ENCODE measurements at regions not wholly inside any gene's neighbourhood (a gene's known extent, or its start where the extent isn't known, plus 50 kb on each side); places are given as distances from the start of the nearest gene placed in this dataset.
"Not testable (repeated sequence)": the region's sequence is repeated elsewhere in the genome, so short reads cannot be mapped to it uniquely, and the experiment has no call there.

DNA sequence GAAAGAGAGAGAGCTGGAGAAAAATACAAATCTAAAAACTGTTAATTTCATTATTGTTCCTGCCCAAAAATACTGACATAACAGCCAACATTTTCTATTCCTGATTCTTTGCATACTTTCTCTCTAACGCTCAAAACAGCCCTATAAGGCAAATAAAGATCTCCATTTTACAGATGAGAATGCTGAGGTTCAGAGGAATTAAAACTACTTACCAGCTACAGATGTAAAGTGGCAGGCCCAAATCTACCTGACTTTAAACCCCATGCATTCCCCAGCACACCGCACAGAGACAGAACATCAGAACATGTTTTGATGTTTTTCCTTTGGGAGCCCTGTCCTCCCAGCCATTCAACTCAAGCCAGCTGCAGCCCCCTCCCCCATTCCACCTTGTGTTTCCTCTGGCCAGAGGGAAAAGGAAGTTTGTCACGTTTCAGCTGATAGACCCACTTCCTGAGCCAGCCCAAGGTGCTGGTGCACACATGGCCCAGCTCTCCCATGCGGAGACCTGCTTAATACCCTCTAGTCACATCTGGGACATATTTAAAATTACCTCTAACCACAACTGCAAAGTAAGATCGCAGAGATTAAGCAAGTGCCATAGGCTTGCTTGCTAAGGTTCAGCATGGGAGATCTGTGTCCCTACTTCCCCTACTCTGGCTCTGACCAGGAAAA, 133.1 kb upstream of the NFIA start:
- no peak for DNase-seq

DNA sequence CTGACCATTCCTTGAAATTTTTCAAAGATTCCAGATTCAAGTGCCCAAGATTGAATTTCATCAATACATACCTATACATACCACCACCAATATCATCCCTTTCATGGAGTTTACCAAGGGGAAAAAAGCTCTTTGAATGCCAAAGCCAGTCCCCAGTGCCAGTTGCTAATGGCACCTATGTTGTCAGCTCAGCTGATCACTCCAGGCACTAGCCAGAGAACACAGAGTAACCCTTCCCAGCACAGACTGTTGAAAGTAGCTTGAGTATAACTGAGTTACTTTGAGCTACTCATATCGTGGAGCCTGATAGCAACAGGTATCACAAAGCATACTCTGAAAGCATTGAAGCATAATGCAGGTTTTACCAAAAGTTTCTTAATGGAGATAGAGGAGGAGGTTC, 133.9 kb upstream of the NFIA start:
- DNase-seq = no peak

DNA sequence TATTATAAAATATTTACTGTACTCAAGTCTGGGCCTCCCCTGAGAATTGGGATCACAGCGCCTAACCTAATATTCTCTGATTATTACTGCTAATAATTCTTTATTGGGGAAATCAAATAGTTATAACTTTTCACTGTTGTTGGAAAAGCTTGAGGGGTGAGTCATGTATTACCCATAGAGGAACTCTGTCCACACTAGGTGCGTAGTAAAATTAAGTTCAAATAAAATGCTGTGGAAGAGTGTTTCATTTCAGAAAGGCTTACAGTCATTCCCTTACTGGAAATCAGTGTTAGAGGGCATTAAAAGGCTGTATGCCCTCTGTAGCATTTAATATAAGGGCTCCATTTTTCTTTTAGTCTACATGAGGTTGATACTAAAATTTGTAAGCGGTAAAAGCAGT, 135.0 kb upstream of the NFIA start:
- DNase-seq = no peak

DNA sequence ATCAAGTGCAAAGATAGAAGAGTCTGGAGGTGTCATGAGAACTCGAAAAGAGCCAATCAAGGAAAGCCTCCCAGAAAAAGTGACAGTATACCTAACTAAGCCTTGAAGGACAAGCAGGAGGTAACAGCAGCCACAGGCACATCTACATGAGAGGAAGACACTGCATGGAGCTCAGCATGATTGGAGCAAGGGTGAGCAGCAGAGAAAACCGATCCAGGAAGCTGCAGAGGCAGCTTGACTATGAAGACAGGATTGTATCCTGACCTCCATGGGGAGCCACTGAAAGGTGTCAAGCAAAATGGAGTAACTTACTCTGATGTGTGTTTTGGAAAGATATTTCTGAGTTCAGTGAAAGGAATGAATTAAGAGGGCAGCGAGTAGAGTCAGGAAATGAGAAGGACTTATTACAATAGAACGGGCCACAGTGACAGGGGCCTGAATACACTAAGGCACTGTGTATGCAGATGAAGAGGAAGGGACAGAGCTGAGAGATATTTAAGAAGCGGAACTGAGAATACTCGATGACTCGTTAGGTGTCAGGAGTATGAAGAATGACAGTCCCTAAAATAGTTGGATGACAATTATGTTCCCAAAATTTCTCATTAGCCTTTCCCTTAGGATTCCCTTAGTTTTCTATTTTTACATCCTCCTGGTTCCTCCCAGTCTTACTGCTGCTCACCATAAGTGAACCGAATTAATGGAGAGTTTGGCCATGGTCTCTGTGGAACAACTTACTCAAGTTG, 139.3 kb upstream of the NFIA start:
- no peak for DNase-seq

DNA sequence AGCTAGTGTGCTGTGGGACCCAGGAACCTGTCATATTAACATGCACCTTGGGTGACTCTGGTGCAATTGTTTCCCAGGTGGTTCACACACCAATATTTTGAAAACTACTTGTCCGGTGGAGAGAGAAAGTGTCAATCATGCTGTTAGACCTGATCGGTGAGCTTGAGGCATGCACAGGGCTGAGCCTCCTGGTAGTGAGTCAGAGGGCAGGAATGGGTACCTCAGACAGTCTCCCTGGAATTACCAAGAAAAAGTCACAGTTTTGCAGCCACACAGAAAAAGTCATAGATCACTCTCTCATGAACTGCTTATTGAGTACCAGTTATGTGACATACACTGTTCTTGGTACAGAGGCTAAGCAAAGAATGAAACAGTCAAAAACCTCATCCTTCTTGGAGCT, 140.1 kb upstream of the NFIA start:
- no peak for DNase-seq

DNA sequence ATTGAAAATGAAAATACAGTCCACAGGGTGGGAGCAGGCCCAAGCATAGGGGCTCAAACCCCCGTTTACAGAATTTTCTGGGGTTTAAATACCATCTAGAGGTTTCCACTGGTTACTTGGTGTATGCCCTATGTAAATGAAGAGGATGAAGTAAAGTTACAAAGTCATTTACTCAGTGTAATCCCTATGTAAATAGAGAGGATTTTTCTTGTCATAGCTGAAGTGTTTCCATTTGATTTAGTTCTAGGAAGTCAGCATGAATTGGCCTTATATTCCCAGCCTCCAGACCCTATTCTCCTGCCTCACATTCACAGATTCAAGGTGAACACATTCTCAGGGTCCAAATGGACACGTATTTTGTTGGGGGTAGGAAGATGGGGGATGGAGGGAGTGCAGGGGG, 141.7 kb upstream of the NFIA start:
- not testable (repeated sequence) for DNase-seq

DNA sequence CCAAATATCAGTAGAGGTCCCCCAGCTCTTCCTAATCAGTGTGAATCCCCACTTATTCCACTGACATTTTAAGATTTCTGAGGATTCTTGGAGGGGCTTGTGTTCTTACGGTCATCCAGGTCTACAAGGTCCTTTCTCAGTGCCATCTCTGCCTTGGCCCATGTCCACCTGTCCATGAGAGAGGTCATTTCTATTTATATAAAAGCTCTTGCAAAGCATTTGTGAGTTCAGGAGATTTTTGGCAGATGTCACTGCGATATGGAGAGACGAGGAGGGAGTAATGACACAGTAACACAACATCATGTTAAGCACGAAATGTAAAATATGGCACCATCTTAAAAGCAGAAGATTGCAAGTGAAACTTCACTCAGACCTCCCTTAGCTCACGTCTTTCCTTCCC, 144.6 kb upstream of the NFIA start:
- DNase-seq = no peak

DNA sequence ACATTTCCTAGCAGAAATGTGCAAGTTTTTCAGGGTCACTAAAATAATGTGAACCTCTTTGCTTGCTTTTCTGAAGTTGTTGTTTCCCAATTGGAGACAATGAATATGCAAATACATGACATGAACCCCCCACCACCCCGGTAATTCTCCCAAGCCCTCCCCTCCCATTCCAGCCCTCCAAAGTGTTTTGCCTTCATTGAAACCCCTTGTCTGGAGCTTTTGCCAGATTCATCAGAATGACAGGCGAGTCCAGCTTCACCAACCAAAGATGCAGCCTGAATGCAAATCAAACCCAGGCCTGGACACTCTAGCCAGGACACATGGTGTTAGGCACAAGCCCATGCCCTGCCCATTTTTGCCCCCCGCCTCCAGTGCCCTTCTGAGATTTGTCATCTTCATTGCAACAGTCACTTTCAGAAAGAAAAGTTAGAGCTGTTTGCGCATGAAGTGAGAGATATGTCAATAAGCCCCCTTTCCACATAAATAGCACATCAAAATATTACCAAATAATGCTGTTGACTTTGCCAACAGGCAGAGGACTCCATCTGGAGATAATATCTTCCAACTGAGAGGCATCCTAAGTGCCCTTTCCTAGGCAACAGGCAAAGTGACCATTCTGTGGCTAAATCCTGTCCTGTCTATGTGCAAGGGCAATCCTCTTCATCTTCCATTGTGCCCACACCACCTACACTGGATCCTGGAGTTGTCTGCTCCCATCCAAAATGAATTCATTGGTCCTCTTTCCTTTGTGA, 145.6 kb upstream of the NFIA start:
- no peak for DNase-seq

DNA sequence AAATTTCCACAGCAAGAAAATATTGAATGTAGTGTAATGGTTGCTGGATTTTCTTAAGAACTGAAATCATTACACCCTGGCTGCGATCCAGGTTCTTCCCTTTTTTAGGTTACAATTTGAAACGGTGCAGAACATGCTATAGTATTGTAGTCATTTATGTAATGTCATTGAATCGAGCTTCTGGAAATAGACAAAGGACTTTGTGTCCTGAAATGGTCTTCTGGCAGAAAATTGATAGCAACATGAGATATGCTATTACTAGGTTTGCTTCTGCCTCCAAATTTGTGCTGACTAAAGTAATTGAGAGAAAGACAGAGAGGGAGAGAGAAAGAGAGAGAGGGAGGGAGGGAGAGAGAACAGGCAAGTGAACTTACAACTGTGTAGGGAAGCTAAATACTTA, 146.2 kb upstream of the NFIA start:
- no peak for DNase-seq

DNA sequence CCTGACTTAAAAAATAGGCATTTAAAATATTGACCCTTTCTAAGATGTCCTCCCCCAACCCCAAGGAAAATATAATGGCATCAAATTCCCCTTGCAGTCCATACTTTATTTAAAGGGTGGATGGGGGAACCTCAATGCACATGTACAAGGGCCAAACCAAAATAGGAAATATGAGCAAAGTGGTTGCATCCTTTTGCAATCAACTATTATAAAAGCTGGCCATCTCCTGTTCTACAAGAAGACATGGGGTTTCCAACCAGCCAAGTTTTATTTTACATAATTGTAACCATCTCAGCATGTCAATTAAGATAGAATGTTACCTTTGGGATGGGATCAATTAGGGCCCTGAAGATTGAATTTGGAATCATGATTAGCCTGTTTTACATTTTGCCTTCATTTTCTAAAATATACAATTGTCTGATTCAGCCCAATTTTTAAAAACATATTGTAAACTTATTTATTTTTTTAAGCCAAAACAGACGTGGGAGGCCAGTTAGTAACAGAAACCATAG, 146.7 kb upstream of the NFIA start:
- DNase-seq = no peak

DNA sequence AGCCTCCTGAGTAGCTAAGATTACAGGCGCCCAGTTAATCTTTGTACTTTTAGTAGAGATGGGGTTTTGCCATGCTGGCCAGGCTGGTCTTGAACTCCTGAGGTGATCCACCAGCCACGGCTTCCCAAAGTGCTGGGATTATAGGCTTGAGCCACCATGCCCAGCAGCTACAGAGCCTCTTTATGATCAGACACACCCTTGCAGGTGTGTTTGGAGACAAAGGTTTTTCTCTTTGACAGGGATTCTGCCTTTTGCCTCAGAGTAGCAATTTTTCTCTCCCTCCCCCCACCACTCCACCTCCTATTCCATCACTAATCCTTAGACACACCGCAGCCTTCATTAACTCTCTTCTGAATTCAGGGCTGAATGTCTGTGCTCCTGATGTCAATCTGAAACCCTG, 152.2 kb upstream of the NFIA start:
- no peak for DNase-seq

DNA sequence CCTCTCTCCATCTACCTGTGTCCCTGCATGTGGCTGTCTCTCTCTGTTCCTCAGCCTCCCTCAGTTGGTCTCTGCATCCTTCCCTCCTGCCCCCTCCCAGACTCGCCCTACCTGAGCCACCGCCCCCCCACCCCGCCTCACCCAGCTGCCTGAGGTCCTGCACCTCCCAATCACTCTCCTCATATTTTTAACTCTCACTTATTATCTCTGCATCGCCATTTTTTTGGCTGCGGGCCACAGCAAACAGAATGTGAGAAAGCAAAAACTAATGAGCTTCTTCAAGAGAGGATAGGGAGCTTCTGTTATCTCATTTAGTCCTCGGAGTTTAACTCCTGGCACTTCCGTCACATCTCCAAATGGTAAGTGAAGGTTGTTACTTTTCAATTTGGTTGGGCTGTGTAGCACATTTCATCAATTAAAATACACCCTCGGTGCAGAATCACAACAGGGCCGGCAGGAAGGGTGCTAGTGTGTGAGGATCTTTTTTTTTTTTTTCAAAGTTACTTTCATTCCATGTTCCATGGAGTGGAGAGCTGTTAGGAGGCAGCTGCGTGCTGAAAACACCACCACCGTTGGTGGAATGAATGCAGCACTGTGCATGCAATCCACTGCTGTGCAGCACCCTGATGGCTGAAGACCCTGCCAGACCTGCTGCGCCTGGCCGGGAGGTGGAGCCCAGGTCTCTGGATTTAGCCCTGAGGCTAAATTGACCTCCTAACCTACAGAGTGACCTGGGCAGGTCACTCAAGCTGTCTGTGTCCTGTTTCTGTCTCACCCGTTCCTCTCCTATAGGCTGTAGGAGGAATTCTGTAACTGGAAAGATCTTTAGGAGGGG, 157.2 kb upstream of the NFIA start:
- DNase-seq = no peak

DNA sequence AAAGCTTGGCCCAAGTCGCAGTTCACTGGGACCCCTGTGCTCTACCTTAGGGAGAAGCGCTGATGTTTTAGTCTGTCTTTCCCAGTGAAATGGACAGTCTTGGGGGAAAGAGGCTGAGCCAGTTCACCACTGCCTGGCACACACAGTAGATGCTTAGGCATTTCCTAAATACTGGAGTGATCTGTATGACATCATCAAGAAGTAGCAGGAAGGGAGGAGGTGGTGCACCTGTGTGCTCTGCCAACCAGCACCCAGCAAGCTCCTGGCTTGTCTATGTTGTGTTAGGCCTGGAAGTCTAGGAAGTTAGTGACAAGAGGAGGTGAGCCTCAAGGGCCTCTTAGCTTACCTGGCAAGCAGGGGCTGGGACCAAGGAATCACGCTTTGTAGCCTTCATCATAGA, 158.2 kb upstream of the NFIA start:
- no peak for DNase-seq

DNA sequence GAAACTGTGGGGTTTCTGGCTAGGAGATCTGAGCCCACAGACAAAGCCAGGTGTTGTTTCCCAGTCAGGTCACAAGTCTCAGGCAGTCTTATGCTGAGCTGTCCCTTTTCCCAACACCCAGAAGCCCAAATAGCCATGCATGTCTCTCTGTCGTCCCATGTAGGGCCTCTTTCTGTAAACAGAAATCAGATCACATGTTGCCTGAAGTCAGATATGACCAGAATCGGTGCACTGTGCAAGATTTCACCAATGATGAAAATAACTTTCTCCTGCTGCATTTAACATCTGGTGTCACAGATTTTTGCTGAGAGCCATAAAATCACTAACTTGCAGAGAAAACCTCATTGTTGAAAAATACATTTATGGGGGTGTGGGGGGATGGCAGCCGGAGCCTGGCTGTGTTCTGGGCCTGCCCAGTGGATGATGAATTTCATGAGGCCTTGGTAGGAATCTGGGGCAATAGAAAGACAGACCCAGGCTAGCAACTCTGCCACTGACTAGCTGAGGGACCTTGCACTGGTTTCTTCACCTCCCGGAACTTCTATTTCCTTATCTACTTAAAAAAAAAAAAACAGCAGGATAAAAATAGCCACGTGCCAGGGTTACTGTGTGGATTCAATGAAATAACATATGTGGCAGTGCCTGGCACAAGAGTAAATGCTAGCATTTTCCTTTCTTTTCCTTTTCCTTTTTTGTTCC, 158.8 kb upstream of the NFIA start:
- DNase-seq = no peak

DNA sequence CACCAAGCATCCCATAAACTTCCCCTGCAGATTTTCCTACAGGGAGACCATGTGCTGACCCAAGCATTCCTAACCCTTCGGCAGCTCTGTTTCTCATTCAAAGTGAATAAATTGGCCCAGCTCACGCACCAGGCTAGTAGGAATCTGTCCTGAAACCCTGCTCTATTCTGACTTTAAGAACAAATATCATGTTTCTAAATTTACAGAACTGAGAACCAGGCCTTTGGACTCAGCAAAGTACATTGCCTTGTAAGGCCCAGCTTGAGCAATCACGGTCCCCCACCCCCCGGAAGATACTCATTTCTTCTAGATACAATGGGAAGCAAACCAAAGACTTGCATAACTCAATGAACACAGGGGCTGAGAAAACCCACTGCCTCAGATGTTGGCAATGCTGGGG, 160.1 kb upstream of the NFIA start:
- no peak for DNase-seq

DNA sequence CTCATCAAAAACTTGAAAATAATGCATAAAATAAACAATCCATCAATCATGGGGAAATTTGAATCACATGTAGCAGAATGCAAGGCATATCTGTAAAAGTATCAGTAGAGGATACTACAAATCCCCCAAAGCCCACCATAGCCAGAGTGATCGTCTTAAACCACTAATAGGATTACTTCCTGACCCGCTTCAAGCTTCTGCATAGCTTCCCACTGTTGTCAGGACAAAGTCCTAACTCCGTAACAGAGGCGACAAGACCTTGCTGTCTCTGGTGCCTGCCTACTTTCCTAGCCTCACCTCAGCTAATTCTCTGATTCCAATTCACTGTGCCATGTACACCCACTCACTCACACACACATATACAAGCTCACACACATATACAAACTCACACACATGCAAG, 161.2 kb upstream of the NFIA start:
- DNase-seq = no peak

DNA sequence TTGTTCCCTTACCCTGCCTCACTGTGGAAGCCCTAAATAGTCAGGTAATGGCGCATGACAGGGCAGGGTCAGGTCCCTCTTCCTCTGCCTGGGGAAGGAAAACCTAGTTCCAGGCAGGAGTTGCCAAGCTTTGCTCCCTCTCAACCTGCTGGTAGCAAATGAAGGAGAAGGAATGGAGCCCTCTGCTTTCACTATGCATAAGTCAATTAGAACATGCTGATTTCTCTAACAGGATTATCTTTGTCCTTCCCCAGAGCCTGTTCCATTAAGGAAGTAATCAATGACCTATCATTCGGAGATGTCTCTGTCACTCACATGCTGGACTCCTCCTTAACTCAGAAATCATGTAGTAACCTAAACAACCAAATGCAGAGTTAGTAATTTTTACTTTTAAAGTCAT, 161.8 kb upstream of the NFIA start:
- no peak for DNase-seq

DNA sequence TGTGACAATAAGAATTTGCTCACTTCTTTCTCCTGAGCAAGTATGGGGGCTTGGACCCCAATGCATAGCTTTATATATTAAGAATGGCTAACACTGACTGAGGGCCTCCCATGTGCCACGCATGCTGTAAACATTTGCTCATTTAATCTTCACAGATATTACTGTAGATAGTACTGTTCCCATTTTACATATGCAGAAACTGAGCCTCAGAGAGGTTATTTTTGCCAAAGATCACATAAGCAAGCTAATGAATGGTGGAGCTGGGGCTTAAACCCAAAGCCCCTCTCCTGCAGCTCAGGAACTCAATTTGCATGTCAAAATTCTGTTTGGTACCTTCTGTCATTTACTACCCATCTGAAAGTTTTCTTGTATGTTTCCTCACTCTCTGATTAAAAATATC, 163.5 kb upstream of the NFIA start:
- DNase-seq = no peak

DNA sequence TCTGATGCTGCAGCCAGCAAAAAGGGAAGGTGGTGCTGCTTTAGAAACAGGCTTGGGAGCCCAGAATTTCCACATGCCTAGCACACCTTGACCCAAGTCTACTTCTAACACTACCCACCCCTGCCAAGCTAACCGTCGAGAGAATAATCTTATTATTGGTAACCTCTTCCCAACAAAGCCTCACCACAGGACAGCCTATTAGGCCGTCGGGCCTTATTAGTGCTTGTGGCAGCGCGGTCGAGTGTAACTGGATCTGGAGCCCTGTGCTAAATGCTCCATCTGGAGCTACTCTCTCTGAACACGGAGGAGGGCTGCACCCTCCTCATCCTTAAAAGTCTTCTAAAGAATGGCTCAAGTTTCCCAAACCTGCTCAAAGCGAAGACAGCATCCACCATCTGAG, 165.5 kb upstream of the NFIA start:
- DNase-seq = no peak

DNA sequence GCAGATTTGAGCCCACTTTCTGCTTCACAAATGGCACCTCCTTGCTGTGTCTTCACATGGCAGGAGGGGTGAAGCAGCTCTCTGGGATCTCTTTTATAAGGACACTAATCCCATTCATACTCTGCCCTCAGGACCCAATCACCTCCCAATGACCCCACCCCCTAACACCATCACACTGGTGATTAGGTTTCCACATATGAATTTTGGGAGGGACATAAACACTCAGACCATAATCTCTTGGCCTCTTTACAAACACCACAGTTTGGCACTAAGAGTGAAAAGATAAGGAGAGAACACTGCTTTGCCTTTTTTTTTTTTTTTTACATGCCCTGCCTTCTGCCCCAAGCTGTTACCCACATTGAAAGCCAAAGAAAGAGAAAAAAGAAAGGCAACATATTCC, 166.2 kb upstream of the NFIA start:
- no peak for DNase-seq

DNA sequence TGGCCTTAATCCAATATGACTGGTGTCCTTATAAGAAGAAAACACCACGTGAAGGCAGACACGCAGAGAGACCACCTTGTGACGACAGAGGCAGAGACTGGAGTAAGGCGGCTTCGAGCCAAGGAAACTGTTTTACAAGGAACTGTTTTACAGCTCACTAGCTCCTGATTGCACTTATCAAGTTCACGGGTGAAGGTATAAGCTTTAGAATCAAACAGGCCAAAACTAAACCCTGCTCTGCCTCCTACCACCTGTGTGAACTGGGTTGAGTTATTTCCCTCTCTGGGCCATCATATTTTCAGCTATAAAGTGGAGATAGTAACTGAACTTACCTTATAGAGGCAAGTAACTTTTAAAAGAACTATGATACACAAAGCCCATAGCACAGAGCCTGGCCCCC, 166.9 kb upstream of the NFIA start:
- DNase-seq = no peak

DNA sequence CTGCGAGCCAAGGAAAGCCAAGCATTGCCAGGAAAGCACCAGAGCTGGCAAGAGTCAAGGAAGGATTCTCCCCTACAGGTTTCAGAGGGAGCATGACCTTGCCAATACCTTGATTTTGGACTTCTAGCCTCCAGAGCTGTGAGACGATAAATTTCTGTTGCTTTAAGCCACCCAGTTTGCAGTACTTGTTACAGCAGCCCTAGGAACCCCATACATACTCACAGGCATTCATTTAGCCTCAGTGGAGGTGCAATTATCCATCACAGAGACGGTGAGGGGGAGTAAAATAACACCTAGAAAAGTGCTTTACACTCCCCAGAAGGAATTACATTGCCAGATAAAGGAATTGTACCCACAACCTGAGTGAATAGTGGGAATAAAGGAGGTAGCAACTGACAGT, 167.4 kb upstream of the NFIA start:
- no peak for DNase-seq

DNA sequence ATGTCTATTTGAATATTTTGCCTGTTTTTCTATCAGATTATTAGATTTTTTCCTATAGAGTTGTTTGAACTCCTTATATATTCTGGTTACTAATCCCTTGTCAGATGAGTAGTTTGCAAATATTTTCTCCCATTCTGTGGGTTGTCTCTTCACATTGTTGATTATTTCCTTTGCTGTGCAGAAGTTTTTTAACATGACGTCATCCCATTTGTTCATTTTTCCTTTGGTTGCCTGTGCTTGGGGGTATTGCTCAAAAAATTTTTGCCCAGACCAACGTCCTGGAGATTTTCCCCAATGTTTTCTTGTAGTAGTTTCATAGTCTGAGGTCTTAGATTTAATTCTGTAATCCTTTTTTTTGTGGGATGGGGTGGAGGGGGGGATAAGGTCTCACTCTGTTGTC, 168.7 kb upstream of the NFIA start:
- DNase-seq = not testable (repeated sequence)
